ENCODE measurements at regions not wholly inside any gene's neighbourhood (a gene's known extent, or its start where the extent isn't known, plus 50 kb on each side); places are given as distances from the start of the nearest gene placed in this dataset.
"Not testable (repeated sequence)": the region's sequence is repeated elsewhere in the genome, so short reads cannot be mapped to it uniquely, and the experiment has no call there.

GRCh38 chr1:96525657-96526557, 195.7 kb upstream of the PTBP2 start:
- Histone ChIP-seq H2AFZ (ENCODE audit: low read depth) (no peak overlapping the region), H3K4me2 (no peak overlapping the region), H3K9ac (no peak overlapping the region), H3K27ac (ENCODE audit: low read depth in 2 of 2, low read length in 1 of 2) (no peak overlapping the region), H3F3A (replicated peaks; ENCODE audit: insufficient read depth) (no peaks in the 10 kb centered on the region), H3K9me2 (no peaks in the 10 kb centered on the region), H3K27me3 (ENCODE audit: insufficient read depth) (no peaks in the 10 kb centered on the region), H4K20me1 (ENCODE audit: insufficient read depth) (no peaks in the 10 kb centered on the region), H3K9me3 (0 out of 2 replicates have a peak, but pooled peaks cover 4% of the 10 kb centered on the region), H3K36me3 (replicated peaks in 1 of 2; ENCODE audit: control insufficient read depth in 1 of 2, insufficient read depth in 2 of 2, low read length in 1 of 2) (no peaks in the 10 kb centered on the region), H3K4me3 (ENCODE audit: low read depth in 2 of 2, low read length in 1 of 2) (no peak overlapping the region), H3K4me1 (ENCODE audit: control insufficient read depth in 1 of 2, insufficient read depth in 2 of 2, low read depth in 1 of 2, low read length in 1 of 2) (no peaks in the 10 kb centered on the region), H3K79me2 (ENCODE audit: insufficient read depth) (no peaks in the 10 kb centered on the region)
- POLR2A ChIA-PET = no interaction called here
- 73% methylated on average over 8 of the region's 8 CpGs for WGBS (ENCODE audit: low lambda C conversion rate)
- no peak for DNase-seq
- CTCF ChIA-PET = interaction anchor here (1.1 kb wide), 1 partner anchor 13 kb away, joined by 4 read pairs; no protein-coding TSS in a partner anchor
- no peak for TF ChIP-seq NRF1 (IDR thresholded peaks at IDR 0.05; ENCODE audit: low read depth, low read length)

- H3K79me2 ChIP-seq (ENCODE audit: insufficient read depth); H3K27ac ChIP-seq (ENCODE audit: low read depth in 2 of 2, low read length in 1 of 2); H2AFZ ChIP-seq (ENCODE audit: low read depth); POLR2A ChIA-PET; H3K4me3 ChIP-seq (ENCODE audit: low read depth in 2 of 2, low read length in 1 of 2); H3K36me3 ChIP-seq (replicated peaks in 1 of 2; ENCODE audit: control insufficient read depth in 1 of 2, insufficient read depth in 2 of 2, low read length in 1 of 2); H3K9ac ChIP-seq; H3K4me1 ChIP-seq (ENCODE audit: control insufficient read depth in 1 of 2, insufficient read depth in 2 of 2, low read depth in 1 of 2, low read length in 1 of 2); H3K27me3 ChIP-seq (ENCODE audit: insufficient read depth); H3K9me3 ChIP-seq; CTCF ChIA-PET; H3F3A ChIP-seq (replicated peaks; ENCODE audit: insufficient read depth); DNase-seq; H3K9me2 ChIP-seq; H3K4me2 ChIP-seq; H4K20me1 ChIP-seq (ENCODE audit: insufficient read depth): not testable (repeated sequence)
- WGBS (ENCODE audit: low lambda C conversion rate) = 74% methylated on average over 1 of the region's 1 CpG
These were observed 192.9 kb upstream of the PTBP2 start for GRCh38 chr1:96528672-96529071.

GRCh38 chr1:96533820-96534219, 187.8 kb upstream of the PTBP2 start:
- no peaks in the 10 kb centered on the region for H4K20me1 ChIP-seq (ENCODE audit: insufficient read depth)
- WGBS (ENCODE audit: low lambda C conversion rate) = 64% methylated on average over 4 of the region's 4 CpGs
- ChIA-PET CTCF (interaction anchor here (0.6 to 0.8 kb wide), 2 partner anchors 25 to 253 kb away, joined by 3 to 4 read pairs; no protein-coding TSS in a partner anchor), POLR2A (no interaction called here)
- TF ChIP-seq USF2 (IDR thresholded peaks at IDR 0.05; ENCODE audit: borderline replicate concordance, low read depth, low read length) = no peak
- no peak for TF ChIP-seq ZBTB33 (IDR thresholded peaks at IDR 0.05; ENCODE audit: borderline replicate concordance, low read depth)
- no peak for TF ChIP-seq FOXM1 (IDR thresholded peaks at IDR 0.05; ENCODE audit: low read depth)
- TF ChIP-seq USF1 (IDR thresholded peaks at IDR 0.05; ENCODE audit: borderline replicate concordance, low read depth) = no peak
- no peak for TF ChIP-seq NRF1 (IDR thresholded peaks at IDR 0.05; ENCODE audit: low read depth, low read length)
- no peak for TF ChIP-seq YY1 (IDR thresholded peaks at IDR 0.05; ENCODE audit: low read depth)
- no peak for TF ChIP-seq RFX5 (IDR thresholded peaks at IDR 0.05; ENCODE audit: low read length)
- TF ChIP-seq EZH2phosphoT487 (IDR thresholded peaks at IDR 0.05; ENCODE audit: borderline replicate concordance, low read depth) = no peak
- TF ChIP-seq TAF1 (IDR thresholded peaks at IDR 0.05; ENCODE audit: borderline replicate concordance, low read depth, low read length) = no peak
- no peak for TF ChIP-seq REST (IDR thresholded peaks at IDR 0.05; ENCODE audit: low read depth, low read length)
- no peak for TF ChIP-seq TCF12 (IDR thresholded peaks at IDR 0.05)
- no peak for TF ChIP-seq CHD2 (IDR thresholded peaks at IDR 0.05; ENCODE audit: low read length, partially characterized antibody)
- H3K27me3 ChIP-seq (ENCODE audit: insufficient read depth) = no peaks in the 10 kb centered on the region
- H3K4me2 ChIP-seq = no peak overlapping the region
- H3K9ac ChIP-seq = no peak overlapping the region
- DNase-seq = no peak
- H3K4me1 ChIP-seq (ENCODE audit: control insufficient read depth in 1 of 2, insufficient read depth in 2 of 2, low read depth in 1 of 2, low read length in 1 of 2) = peaks cover 8 to 9% of the 10 kb centered on the region in 2 experiments; a peak in 3 of 4 replicates
- H3K4me3 ChIP-seq (ENCODE audit: low read depth in 2 of 2, low read length in 1 of 2) = no peak overlapping the region
- no peak overlapping the region for H3K27ac ChIP-seq (ENCODE audit: low read depth in 2 of 2, low read length in 1 of 2)
- no peaks in the 10 kb centered on the region for H3K9me3 ChIP-seq
- H3K79me2 ChIP-seq (ENCODE audit: insufficient read depth) = no peaks in the 10 kb centered on the region
- H3F3A ChIP-seq (replicated peaks; ENCODE audit: insufficient read depth) = no peaks in the 10 kb centered on the region
- no peaks in the 10 kb centered on the region for H3K36me3 ChIP-seq (replicated peaks in 1 of 2; ENCODE audit: control insufficient read depth in 1 of 2, insufficient read depth in 2 of 2, low read length in 1 of 2)
- no peak overlapping the region for H2AFZ ChIP-seq (ENCODE audit: low read depth)
- no peaks in the 10 kb centered on the region for H3K9me2 ChIP-seq

Measured in SK-N-SH (cell line).